GM12878 (cell line): ENCODE measurements at regions not wholly inside any gene's neighbourhood (a gene's known extent, or its start where the extent isn't known, plus 50 kb on each side); places are given as distances from the start of the nearest gene placed in this dataset.

Experiments used
- CEBPZ ChIP-seq: fragments of 150-350 bp; IDR thresholded peaks from 2 replicates; pipeline ENCODE4 v1.6.1; 2016; ENCODE audit warnings: low read depth, low read length
- CTCF ChIP-seq, 3 experiments: IDR thresholded peaks in 2 of 3; conservative IDR thresholded peaks in 1 of 3; 2 replicates each; pipeline ENCODE4 v1.5.1; 2011; ENCODE audit warnings: low read depth in 3 of 3, low read length in 3 of 3, mild to moderate bottlenecking in 3 of 3, control low read depth in 2 of 3, moderate library complexity in 2 of 3, inconsistent platforms in 1 of 3, mixed read lengths in 1 of 3; ENCODE audit not compliant: control insufficient read depth in 2 of 3, insufficient read depth in 1 of 3; ENCODE audit errors: extremely low read depth in 1 of 3
- DPF2 ChIP-seq: fragments of 450-650 bp; IDR thresholded peaks from 2 replicates; pipeline ENCODE4 v1.6.1; 2017; ENCODE audit warnings: mild to moderate bottlenecking
- FOXM1 ChIP-seq: IDR thresholded peaks from 2 replicates; pipeline ENCODE4 v1.6.1; 2012; ENCODE audit warnings: low read depth, mild to moderate bottlenecking, inconsistent platforms, low read length, moderate library complexity
- IRF5 ChIP-seq: fragments of 450-650 bp; IDR thresholded peaks from 2 replicates; pipeline ENCODE4 v1.6.1; 2017; ENCODE audit warnings: borderline replicate concordance
- KDM1A ChIP-seq: fragments of 200-600 bp; sonication (generic); IDR thresholded peaks from 2 replicates; pipeline ENCODE4 v1.6.1; 2016; ENCODE audit warnings: borderline replicate concordance
- RAD21 ChIP-seq: IDR thresholded peaks from 2 replicates; pipeline ENCODE4 v1.6.1; 2011; ENCODE audit warnings: mild to moderate bottlenecking, low read depth, low read length, moderate library complexity; ENCODE audit not compliant: insufficient read depth
- RFX5 ChIP-seq: IDR thresholded peaks from 2 replicates; pipeline ENCODE4 v1.6.1; 2011; ENCODE audit warnings: low read depth, low read length, improper control_type of control experiment
- SIX5 ChIP-seq: IDR thresholded peaks from 2 replicates; pipeline ENCODE4 v1.6.1; 2011; ENCODE audit warnings: mild to moderate bottlenecking, low read depth, low read length, moderate library complexity; ENCODE audit not compliant: severe bottlenecking
- ZZZ3 ChIP-seq: IDR thresholded peaks from 2 replicates; pipeline ENCODE4 v1.6.1; 2011; ENCODE audit warnings: low read depth; ENCODE audit not compliant: control insufficient read depth, insufficient read length

- no peak for TF ChIP-seq CTCF (IDR thresholded peaks at IDR 0.05 in 2 of 3, conservative IDR thresholded peaks at IDR 0.05 in 1 of 3; ENCODE audit: control insufficient read depth in 2 of 3, extremely low read depth in 1 of 3, insufficient read depth in 1 of 3, low read depth in 3 of 3, low read length in 3 of 3)
- TF ChIP-seq RAD21 = no peak
- TF ChIP-seq CEBPZ = no peak
- TF ChIP-seq KDM1A = no peak
- no peak for TF ChIP-seq RFX5
- TF ChIP-seq DPF2 = no peak
- TF ChIP-seq ZZZ3 = no peak
- no peak for TF ChIP-seq IRF5
- no peak for TF ChIP-seq FOXM1
- TF ChIP-seq SIX5 = no peak
Measured at GRCh38 chr5:2143088-2143487, 260.4 kb upstream of the IRX4 start.
